Stimulated activated CD4-positive, alpha-beta T cell treated with anti-CD3 and anti-CD28 coated beads, Interleukin-12 subunit alpha, Interleukin-12 subunit beta, amount 100 ng/mL, for 48 hours (primary cell): ENCODE measurements at regions not wholly inside any gene's neighbourhood (a gene's known extent, or its start where the extent isn't known, plus 50 kb on each side); places are given as distances from the start of the nearest gene placed in this dataset.

Experiments used
- DNase-seq, 3 donors: peaks; one replicate each; pipeline ENCODE4 v3.0.0-alpha.2; 2020; ENCODE audit warnings: low read depth in 2 of 3, low spot score in 1 of 3

- DNase-seq, result no peak
Measured at GRCh38 chr16:50928065-50928464, 186.2 kb downstream of the CYLD start.

DNA sequence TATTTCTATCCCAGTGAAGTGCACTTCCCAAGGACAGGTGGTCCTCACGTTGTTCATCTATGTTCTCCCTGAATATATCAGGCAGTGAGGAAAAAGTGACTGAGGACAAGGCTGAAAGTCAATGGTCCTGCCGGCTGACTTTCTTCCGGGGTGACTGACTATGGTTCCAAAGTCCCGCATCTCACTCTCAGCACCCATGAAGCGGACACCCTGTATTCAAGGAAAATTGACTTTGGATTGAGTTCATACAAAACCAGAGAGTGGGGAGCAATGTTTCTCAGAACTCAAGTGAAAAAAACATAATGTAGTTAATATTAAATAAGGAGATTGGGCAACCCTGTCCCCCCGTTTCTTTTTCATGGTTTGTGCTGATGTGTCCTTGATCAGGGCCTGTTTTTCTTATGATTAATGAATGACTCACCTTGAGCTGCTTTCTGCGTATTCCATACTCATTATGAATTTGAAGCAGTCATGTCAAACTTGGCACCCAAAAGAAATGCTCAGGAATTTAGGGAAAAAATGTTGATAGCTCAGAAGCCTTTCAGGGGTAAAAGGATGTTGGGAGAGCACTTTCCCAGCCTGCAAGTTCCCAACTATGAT is 184.0 kb downstream of the CYLD start:
- DNase-seq, result no peak

DNA sequence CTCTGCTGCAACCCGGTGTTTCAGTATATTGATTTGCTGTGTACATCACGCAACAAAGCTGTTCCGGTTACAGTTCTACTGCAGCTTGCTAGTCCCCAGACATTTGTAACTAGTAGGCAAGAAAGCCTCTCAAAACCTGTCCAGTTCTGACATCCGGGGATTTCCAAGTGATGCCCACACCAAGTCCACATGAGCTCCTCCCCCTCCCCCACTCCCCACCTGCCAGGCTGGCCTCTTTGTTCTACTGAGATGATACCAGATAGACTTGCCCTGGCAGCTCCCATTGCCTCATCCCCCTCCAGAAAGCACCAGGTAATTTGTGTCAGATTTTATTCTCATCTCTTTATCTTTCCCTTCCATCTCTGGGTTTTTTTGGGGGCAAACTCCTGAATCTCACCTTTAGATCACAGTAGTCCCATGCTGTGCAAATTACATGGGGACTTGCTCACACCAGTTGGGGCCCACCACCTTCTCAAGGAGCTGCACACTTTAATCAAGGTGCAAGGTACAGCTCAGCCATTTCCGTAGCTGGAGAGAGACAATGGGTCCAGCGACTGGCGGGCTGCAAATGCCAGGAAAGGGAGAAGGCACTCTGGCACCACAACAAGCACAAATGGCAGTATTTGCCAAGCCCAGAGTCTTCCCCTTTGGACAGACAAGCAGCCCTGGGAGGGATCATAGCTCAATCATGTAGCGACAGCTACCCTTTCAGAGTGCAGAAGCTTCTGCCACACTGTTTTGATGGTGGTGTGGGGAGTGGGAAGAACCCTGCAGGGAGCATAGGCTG is 183.1 kb downstream of the CYLD start:
- no peak for DNase-seq

GRCh38 chr16:50917950-50918703 is 176.2 kb downstream of the CYLD start:
- no peak for DNase-seq

DNA sequence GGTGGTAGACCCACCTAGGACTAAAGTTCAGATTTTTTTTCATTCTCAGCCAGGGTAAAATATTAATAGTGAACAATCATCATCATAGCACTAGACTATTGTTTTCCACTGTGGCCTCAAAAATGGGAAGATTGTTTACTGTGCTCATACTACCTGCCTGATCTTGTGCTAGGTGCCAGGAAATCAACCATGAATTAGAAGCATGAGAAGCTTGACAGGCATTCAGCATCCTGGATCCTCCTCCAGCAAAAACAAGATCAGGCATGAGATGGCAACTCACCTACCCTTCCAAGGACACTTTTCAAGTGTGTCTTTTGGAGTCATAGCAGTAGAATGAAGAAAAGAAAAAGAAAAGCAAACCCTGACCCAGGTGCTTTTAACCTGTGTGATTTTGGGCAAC is 174.2 kb downstream of the CYLD start:
- no peak for DNase-seq

DNA sequence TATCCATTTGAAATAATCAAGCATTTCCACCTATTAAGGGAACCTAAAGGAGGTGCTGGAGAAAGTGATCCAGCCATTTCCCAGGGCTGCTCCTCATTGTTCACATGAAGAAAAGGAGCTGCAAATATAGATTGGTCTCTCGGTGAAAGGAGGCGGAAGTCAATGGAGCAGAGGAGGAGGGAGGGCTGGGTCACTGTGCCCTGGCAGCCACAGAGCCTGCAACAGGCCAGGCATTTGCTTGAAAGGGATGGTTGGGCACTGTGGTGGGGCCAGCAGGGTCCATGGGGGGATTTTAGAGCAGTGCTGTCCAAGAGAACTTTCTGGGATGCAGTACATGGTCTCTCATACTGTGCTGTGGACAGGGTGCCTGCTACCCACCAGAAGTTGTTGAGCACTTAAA is 173.2 kb downstream of the CYLD start:
- no peak for DNase-seq

GRCh38 chr16:50910736-50911100 is 168.8 kb downstream of the CYLD start:
- DNase-seq, result no peak

- DNase-seq, result no peak
Measured at GRCh38 chr16:50909831-50910735, 168.2 kb downstream of the CYLD start.

- DNase-seq, result no peak
Measured at GRCh38 chr16:50908468-50908867, 166.6 kb downstream of the CYLD start.

GRCh38 chr16:50906454-50906853 is 164.6 kb downstream of the CYLD start:
- no peak for DNase-seq

- DNase-seq, result no peak
Measured at GRCh38 chr16:50902457-50902856, 160.6 kb downstream of the CYLD start.

DNA sequence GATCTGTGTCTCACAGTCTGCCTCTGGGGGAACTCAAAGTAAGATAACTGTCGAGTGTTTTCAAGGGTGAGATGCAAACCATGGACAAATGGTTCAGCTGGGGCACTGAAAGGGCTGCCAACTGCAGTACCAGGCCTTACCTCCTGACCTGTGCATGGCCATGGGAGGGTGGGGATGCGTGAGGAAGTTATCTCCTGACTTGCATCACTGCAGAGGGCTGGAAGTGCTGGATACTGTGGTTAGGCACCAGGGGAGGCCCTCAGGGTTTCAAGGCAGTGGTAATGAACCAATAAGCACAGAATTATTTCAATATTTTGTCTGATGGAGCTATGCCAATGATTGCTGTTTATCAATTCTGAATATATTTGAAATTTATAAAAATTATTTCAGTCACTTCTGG is 159.2 kb downstream of the CYLD start:
- no peak for DNase-seq

- DNase-seq, result no peak
Measured at GRCh38 chr16:50900391-50900942, 158.6 kb downstream of the CYLD start.

- no peak for DNase-seq
Measured at GRCh38 chr16:50899951-50900350, 158.1 kb downstream of the CYLD start.

DNA sequence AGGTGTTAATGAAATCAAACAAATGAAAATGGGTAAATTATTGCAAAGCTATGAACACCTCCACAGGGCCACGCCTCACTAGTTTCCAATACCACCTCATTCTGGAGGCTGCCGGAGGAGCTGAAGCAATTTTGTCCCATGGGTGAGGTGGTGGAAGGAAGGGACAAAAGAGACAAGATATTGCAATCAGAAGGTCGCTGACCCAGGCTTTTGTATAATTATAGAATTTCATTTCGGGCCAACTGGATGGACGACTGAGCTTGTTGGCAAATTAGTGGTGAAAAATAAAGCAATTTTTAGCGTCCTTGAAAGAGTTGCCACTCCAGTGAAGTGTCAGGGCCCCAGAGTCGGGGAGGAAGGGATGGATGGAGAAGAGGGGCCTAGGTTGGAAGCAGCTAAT is 147.9 kb downstream of the CYLD start:
- no peak for DNase-seq

GRCh38 chr16:50889276-50889675 is 147.4 kb downstream of the CYLD start:
- no peak for DNase-seq

DNA sequence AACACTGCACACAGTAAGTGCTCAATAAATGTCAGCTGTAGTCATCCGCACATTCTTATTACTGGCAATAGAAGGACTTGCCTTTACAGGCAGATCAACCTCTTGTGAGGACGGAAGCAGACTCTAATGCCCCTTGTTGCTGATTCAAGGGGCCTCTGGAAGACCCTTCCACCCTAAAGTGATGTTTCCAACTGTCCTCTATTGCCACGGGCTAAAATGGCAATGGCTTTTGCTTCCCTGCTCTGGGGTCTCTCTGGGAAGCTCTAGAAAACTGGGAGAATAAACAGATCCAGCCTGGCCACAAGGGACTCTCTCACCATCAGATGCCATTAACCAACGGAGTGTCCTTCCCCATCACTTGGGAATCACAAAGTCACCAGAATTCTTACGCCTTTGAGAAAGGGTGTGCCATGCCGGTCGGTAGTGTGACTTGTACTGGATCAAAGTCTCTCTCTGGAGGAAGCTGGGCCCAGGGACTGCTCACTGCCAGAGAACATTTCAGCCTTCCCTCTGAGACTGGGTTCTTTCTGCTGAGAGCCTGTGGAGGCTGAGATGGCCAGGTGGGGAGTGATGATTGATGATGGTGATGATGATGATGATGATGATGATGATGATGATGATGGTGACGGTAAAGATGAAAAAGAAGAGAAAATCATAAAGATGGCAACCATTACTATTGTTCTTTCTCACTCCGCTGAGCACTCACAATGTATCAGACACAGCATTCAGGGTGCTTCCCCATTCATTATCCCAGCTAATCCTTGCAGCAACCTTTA is 146.8 kb downstream of the CYLD start:
- no peak for DNase-seq

DNA sequence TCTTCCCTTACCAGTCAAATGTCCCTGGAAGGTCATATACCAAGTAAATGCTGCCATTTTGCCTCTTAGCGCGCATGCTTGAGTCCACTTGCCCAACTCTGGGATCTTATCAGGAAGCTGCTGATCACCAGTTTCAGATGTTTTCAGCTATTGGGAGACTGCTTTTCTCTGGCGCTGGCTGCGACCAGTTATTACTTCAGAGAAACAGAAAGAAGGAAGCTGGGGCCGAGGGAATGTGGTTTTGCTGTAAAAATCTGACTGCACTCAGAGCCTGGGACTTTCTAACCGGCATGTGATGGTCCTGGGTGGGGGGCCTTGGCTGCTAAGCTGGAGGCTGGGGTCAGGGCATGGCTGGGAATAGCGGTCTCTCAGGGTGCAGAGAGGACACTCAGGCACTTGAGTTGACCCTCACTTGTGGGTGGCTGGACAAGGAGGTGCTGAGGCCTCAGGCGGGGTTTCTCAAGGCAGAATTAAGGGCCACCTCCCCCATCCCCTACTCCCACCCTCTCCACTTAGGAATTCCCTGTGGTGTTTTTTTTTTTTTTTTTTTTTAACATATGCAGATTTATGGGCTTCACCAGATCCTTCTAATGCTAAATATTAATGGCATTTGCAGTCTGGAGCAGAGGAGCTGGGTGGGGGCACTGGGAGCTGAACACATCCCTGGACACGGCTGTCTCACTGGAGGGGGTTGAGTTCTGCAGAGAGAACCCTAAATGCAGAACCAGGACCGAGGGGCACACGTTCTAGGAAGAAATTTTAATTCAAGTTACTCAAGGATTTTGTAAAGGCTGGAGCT is 145.8 kb downstream of the CYLD start:
- no peak for DNase-seq

DNA sequence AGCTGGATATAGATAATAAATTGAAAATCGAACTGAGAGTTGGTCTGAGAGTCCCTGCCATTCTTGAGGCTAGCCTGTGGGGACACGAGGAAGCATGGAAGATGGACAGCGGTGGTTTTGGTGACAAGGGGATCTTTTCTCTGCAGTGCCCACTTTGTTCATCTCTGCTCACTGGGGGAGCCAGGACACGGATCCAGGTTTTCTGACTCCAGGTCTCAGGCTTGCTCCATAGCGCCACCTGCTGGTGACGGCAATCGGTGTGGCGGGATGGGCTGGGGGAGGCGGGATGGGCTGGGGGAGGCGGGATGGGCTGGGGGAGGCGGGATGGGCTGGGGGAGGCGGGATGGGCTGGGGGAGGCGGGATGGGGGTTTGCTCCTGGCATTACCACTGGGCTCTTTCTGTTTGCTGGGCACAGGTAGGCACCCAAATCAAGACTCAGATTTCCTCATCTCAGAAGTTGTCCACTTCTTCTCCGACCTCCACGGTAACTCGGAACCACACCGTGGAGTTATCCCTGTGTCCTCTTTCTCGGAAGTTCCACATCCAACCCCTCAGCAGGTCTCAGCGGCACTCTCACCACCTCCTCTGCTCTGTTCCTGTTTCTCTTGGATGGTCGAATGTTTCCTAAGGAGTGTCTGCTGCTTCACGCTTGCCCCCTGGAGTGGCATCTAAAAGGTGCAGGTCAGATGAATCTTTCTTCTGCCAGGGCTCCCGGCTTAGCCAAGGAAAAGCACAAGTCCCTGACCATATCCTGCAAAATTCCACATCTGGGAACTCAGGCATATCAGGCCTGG is 142.4 kb downstream of the CYLD start:
- DNase-seq, result peak; percentile 15 to 24 (median 24)
